OCI-M2 (cell line): ENCODE measurements at regions not wholly inside any gene's neighbourhood (a gene's known extent, or its start where the extent isn't known, plus 50 kb on each side); places are given as distances from the start of the nearest gene placed in this dataset.
"Not testable (repeated sequence)": the region's sequence is repeated elsewhere in the genome, so short reads cannot be mapped to it uniquely, and the experiment has no call there.

Source experiments
- DNase-seq: peaks from one replicate; lab custom pipeline; 2025; ENCODE audit not compliant: unreplicated experiment; lab: John Stamatoyannopoulos, UW

GRCh38 chr12:42737398-42737797, 147.9 kb upstream of the PRICKLE1 start:
- DNase-seq: no peak

GRCh38 chr12:42735861-42736361, 146.4 kb upstream of the PRICKLE1 start:
- DNase-seq: no peak

GRCh38 chr12:42733911-42734310, 144.4 kb upstream of the PRICKLE1 start:
- DNase-seq: no peak

- no peak for DNase-seq
Observed at GRCh38 chr12:42732908-42733411, 143.4 kb upstream of the PRICKLE1 start.

- DNase-seq: no peak
Observed at GRCh38 chr12:42730291-42730690, 140.7 kb upstream of the PRICKLE1 start.

- DNase-seq: no peak
Observed at GRCh38 chr12:42729535-42729900, 140.0 kb upstream of the PRICKLE1 start.

GRCh38 chr12:42728770-42729534, 139.4 kb upstream of the PRICKLE1 start:
- DNase-seq: no peak

GRCh38 chr12:42728287-42728686, 138.7 kb upstream of the PRICKLE1 start:
- DNase-seq: no peak

- DNase-seq: no peak
Observed at GRCh38 chr12:42725809-42726208, 136.3 kb upstream of the PRICKLE1 start.

- DNase-seq: no peak
Observed at GRCh38 chr12:42716491-42716891, 126.9 kb upstream of the PRICKLE1 start.

GRCh38 chr12:42713566-42713965, 124.0 kb upstream of the PRICKLE1 start:
- DNase-seq: not testable (repeated sequence)

GRCh38 chr12:42708374-42708773, 118.8 kb upstream of the PRICKLE1 start:
- DNase-seq: not testable (repeated sequence)

- no peak for DNase-seq
Observed at GRCh38 chr12:42707312-42708226, 118.0 kb upstream of the PRICKLE1 start.

- DNase-seq: no peak
Observed at GRCh38 chr12:42706321-42706720, 116.8 kb upstream of the PRICKLE1 start.

- no peak for DNase-seq
Observed at GRCh38 chr12:42705863-42706262, 116.3 kb upstream of the PRICKLE1 start.

GRCh38 chr12:42704810-42705401, 115.4 kb upstream of the PRICKLE1 start:
- DNase-seq: no peak

- no peak for DNase-seq
Observed at GRCh38 chr12:42704340-42704739, 114.8 kb upstream of the PRICKLE1 start.

GRCh38 chr12:42701084-42701483, 111.5 kb upstream of the PRICKLE1 start:
- no peak for DNase-seq

- no peak for DNase-seq
Observed at GRCh38 chr12:42698213-42698612, 108.7 kb upstream of the PRICKLE1 start.

GRCh38 chr12:42696406-42697149, 107.0 kb upstream of the PRICKLE1 start:
- no peak for DNase-seq
